HFF-Myc (cell line): ENCODE measurements at regions not wholly inside any gene's neighbourhood (a gene's known extent, or its start where the extent isn't known, plus 50 kb on each side); places are given as distances from the start of the nearest gene placed in this dataset.

Experiments used
- DNase-seq: peaks from one replicate; pipeline ENCODE4 v3.0.0-alpha.2; 2011; ENCODE audit warnings: low read depth; ENCODE audit errors: extremely low read depth
- H3K4me3 ChIP-seq: replicated peaks from 2 replicates; pipeline ENCODE4 v1.5.1; 2011; ENCODE audit warnings: low read depth, mild to moderate bottlenecking, control low read depth, low read length
- CTCF ChIP-seq: IDR thresholded peaks from 2 replicates; pipeline ENCODE4 v1.5.1; 2012; ENCODE audit warnings: mild to moderate bottlenecking, low read depth, low read length, control low read depth; ENCODE audit errors: missing control alignments

GRCh38 chr3:34938784-34939183, 700.5 kb upstream of the ARPP21 start:
- TF ChIP-seq CTCF = no peak
- no peak for DNase-seq
- no peak overlapping the region for H3K4me3 ChIP-seq

GRCh38 chr3:34942256-34942655, 697.1 kb upstream of the ARPP21 start:
- no peak for DNase-seq
- TF ChIP-seq CTCF = no peak
- H3K4me3 ChIP-seq = no peak overlapping the region

- H3K4me3 ChIP-seq = no peak overlapping the region
- no peak for TF ChIP-seq CTCF
- DNase-seq = no peak
These were observed 691.5 kb upstream of the ARPP21 start for GRCh38 chr3:34947834-34948233.

- no peak for TF ChIP-seq CTCF
- DNase-seq = no peak
- no peak overlapping the region for H3K4me3 ChIP-seq
These were observed 690.8 kb upstream of the ARPP21 start for GRCh38 chr3:34948517-34948916.

- no peak for DNase-seq
- no peak overlapping the region for H3K4me3 ChIP-seq
- TF ChIP-seq CTCF = no peak
These were observed 683.6 kb upstream of the ARPP21 start for GRCh38 chr3:34955680-34956079.

- TF ChIP-seq CTCF = no peak
- no peak for DNase-seq
- no peak overlapping the region for H3K4me3 ChIP-seq
These were observed 682.8 kb upstream of the ARPP21 start for GRCh38 chr3:34956511-34956910.

GRCh38 chr3:34957677-34958076, 681.6 kb upstream of the ARPP21 start:
- no peak for DNase-seq
- no peak for TF ChIP-seq CTCF
- no peak overlapping the region for H3K4me3 ChIP-seq
